Suprapubic skin (tissue), 4 donors: ENCODE measurements at regions not wholly inside any gene's neighbourhood (a gene's known extent, or its start where the extent isn't known, plus 50 kb on each side); places are given as distances from the start of the nearest gene placed in this dataset.

Experiments
- EP300 ChIP-seq: sonication (generic); formaldehyde crosslinking; IDR thresholded peaks from one replicate; pipeline ENCODE4 v1.6.1; 2017; ENCODE audit warnings: antibody characterized with exemption
- POLR2A ChIP-seq, 2 donors: fragments of 450-650 bp; IDR thresholded peaks; one replicate each; pipeline ENCODE4 v1.6.1; 2017; ENCODE audit warnings: antibody characterized with exemption in 2 of 2, mild to moderate bottlenecking in 2 of 2, moderate library complexity in 2 of 2
- POLR2AphosphoS5 ChIP-seq, 3 donors: sonication (generic); formaldehyde crosslinking; IDR thresholded peaks; one replicate each; pipeline ENCODE4 v1.6.1; 2017; ENCODE audit warnings: antibody characterized with exemption in 3 of 3
- TF ChIP-seq, protein P1 (sequence below), 2 donors: fragments of 200-600 bp in 1 of 2; fragments of 450-650 bp in 1 of 2; sonication (generic) in 1 of 2; IDR thresholded peaks; one replicate each; pipeline ENCODE4 v1.5.1; 2016 to 2019; ENCODE audit warnings: antibody characterized with exemption in 2 of 2, mild to moderate bottlenecking in 1 of 2, moderate library complexity in 1 of 2

DNA sequence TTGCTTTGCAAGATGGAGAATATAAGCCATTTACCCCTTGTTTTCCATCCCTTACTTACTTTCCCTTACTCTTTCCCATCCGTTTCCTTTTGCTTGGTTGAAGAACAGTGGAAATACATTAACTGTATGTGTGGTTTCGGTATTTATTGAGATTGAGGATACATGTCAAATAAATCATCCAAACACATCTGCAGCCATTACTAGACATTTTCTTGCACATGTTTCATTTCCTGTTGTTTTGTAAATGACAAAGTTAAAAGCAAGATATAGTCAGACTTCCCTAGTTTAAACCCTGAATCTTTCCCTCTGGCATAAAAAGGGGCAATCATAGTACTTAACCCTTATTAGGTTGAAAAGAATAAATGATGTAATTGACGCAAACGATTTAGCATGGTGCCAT is 82.1 kb upstream of the BCHE start:
- TF ChIP-seq, protein P1, sequence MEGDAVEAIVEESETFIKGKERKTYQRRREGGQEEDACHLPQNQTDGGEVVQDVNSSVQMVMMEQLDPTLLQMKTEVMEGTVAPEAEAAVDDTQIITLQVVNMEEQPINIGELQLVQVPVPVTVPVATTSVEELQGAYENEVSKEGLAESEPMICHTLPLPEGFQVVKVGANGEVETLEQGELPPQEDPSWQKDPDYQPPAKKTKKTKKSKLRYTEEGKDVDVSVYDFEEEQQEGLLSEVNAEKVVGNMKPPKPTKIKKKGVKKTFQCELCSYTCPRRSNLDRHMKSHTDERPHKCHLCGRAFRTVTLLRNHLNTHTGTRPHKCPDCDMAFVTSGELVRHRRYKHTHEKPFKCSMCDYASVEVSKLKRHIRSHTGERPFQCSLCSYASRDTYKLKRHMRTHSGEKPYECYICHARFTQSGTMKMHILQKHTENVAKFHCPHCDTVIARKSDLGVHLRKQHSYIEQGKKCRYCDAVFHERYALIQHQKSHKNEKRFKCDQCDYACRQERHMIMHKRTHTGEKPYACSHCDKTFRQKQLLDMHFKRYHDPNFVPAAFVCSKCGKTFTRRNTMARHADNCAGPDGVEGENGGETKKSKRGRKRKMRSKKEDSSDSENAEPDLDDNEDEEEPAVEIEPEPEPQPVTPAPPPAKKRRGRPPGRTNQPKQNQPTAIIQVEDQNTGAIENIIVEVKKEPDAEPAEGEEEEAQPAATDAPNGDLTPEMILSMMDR (IDR thresholded peaks at IDR 0.05) = no peak
- TF ChIP-seq POLR2A (IDR thresholded peaks at IDR 0.05) (no peak), POLR2AphosphoS5 (IDR thresholded peaks at IDR 0.05) (no peak), EP300 (no peak)
